SK-N-SH (cell line): ENCODE measurements at regions not wholly inside any gene's neighbourhood (a gene's known extent, or its start where the extent isn't known, plus 50 kb on each side); places are given as distances from the start of the nearest gene placed in this dataset.

Experiments used
- CHD2 ChIP-seq: fragments of 150-350 bp; IDR thresholded peaks from 2 replicates; pipeline ENCODE4 v1.6.1; 2018; ENCODE audit warnings: low read length; ENCODE audit not compliant: partially characterized antibody
- CTCF ChIP-seq: fragments of 200-600 bp; sonication (generic); IDR thresholded peaks from 2 replicates; pipeline ENCODE4 v1.6.1; 2017; ENCODE audit warnings: antibody characterized with exemption, mild to moderate bottlenecking, moderate library complexity
- EP300 ChIP-seq, 2 experiments: IDR thresholded peaks; 2 replicates each; pipeline versions ENCODE4 v1.4.0 to v1.6.1; 2012; ENCODE audit warnings: borderline replicate concordance in 1 of 2, low read depth in 1 of 2, low read length in 1 of 2
- PBX3 ChIP-seq: IDR thresholded peaks from 2 replicates; pipeline ENCODE4; 2012
- RAD21 ChIP-seq: IDR thresholded peaks from 2 replicates; pipeline ENCODE4 v1.6.1; 2012; ENCODE audit warnings: mild to moderate bottlenecking, low read length

DNA sequence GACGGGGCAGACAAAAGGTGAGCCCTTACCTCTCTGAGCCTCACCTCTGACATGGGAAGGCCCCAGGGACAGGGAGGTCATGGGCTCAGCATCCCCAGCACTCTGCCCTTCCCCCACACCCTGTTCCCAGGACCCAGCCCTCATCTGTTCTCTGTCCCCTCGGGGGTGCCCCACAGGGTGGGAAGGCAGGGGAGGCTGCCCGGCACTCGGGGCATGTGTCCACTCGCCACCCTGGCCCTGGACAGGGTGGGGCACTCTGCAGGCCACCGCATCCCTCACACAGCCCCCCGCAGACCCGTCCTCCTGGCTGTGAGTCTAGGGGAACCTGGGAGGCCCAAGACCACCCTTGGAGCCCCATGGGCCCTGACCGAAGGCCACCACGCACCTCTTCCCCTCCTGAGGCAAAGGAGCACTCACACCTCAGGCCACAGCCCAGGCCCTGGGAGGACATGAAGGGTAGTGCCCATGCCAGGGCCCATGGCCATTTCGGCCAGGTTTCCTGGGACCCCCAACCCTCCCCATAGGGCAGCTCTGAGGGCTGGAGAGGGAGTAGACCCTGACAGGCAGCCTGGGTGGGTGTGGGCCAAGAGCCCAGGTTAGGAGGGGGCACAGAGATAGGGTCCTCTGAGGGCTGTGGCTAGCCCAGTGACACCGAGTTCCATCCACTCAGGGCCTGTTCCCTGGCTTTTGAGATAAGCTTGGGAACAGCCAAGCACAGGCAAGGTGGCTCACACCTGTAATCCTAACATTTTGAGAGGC lies 193.1 kb downstream of the IGLL1 start:
- TF ChIP-seq CHD2 (no peak), CTCF (no peak), EP300 (IDR thresholded peaks at IDR 0.05; ENCODE audit: borderline replicate concordance in 1 of 2, low read depth in 1 of 2, low read length in 1 of 2) (no peak), PBX3 (no peak), RAD21 (no peak)
